SK-N-SH (cell line): ENCODE measurements at regions not wholly inside any gene's neighbourhood (a gene's known extent, or its start where the extent isn't known, plus 50 kb on each side); places are given as distances from the start of the nearest gene placed in this dataset.

ENCODE experiments used
- CTCF ChIA-PET: fragments of 300-600, 350-600 bp; formaldehyde crosslinking; extraction: SDS; loops from one replicate; lab custom pipeline; 2021; lab: Yijun Ruan, JAX
- POLR2A ChIA-PET: fragments of 350-600 bp; sonication (Branson Sonifier 250); formaldehyde crosslinking; extraction: SDS; loops from one replicate; lab custom pipeline; 2020; ENCODE audit warnings: antibody characterized with exemption, inconsistent platforms; lab: Yijun Ruan, JAX
- DNase-seq: peaks from one replicate; pipeline ENCODE4 v3.0.0; 2012
- H2AFZ ChIP-seq: fragments of 200-600 bp; sonication (generic); 2 replicates; pipeline ENCODE4 v1.8.1; 2016; ENCODE audit warnings: antibody characterized with exemption, mild to moderate bottlenecking, low read depth
- H3F3A ChIP-seq: fragments of 200-600 bp; sonication (generic); replicated peaks from 2 replicates; pipeline ENCODE3; 2016; ENCODE audit warnings: antibody characterized with exemption, mild to moderate bottlenecking; ENCODE audit not compliant: insufficient read depth
- H3K27ac ChIP-seq, 2 experiments: fragments of 200-500 bp in 1 of 2; fragments of 200-600 bp in 1 of 2; sonication (Bioruptor generic) in 1 of 2; sonication (generic), shearing (Covaris generic) in 1 of 2; 2 replicates each; pipeline versions ENCODE4 v1.5.1 to v1.6.1; 2014 to 2016; ENCODE audit warnings: low read depth in 2 of 2, inconsistent platforms in 1 of 2, low read length in 1 of 2, mild to moderate bottlenecking in 1 of 2, mixed read lengths in 1 of 2
- H3K27me3 ChIP-seq: fragments of 200-600 bp; sonication (generic), shearing (Covaris generic); 2 replicates; pipeline ENCODE4 v1.6.1; 2016; ENCODE audit warnings: mixed run types; ENCODE audit not compliant: insufficient read depth
- H3K36me3 ChIP-seq, 2 experiments: fragments of 200-500 bp in 1 of 2; fragments of 200-600 bp in 1 of 2; sonication (Bioruptor generic) in 1 of 2; sonication (generic) in 1 of 2; replicated peaks in 1 of 2; 2 replicates each; pipeline versions ENCODE3 to v1.5.1; 2014 to 2016; ENCODE audit warnings: low read length in 1 of 2, mild to moderate bottlenecking in 1 of 2; ENCODE audit not compliant: insufficient read depth in 2 of 2, control insufficient read depth in 1 of 2
- H3K4me1 ChIP-seq, 2 experiments: fragments of 200-500 bp in 1 of 2; fragments of 200-600 bp in 1 of 2; sonication (Bioruptor generic) in 1 of 2; sonication (generic), shearing (Covaris generic) in 1 of 2; 2 replicates each; pipeline versions ENCODE4 v1.5.1 to v1.6.1; 2014 to 2016; ENCODE audit warnings: low read depth in 1 of 2, low read length in 1 of 2, mixed run types in 1 of 2; ENCODE audit not compliant: insufficient read depth in 2 of 2, control insufficient read depth in 1 of 2
- H3K4me2 ChIP-seq: fragments of 200-600 bp; sonication (generic), shearing (Covaris generic); 2 replicates; pipeline ENCODE4 v1.6.1; 2017; ENCODE audit warnings: mixed run types
- H3K4me3 ChIP-seq, 2 experiments: fragments of 200-500 bp in 1 of 2; fragments of 200-600 bp in 1 of 2; sonication (Bioruptor generic) in 1 of 2; sonication (generic), shearing (Covaris generic) in 1 of 2; 2 replicates each; pipeline versions ENCODE4 v1.5.1 to v1.8.1; 2014 to 2016; ENCODE audit warnings: low read depth in 2 of 2, inconsistent platforms in 1 of 2, low read length in 1 of 2, mild to moderate bottlenecking in 1 of 2, mixed read lengths in 1 of 2, moderate library complexity in 1 of 2
- H3K79me2 ChIP-seq: fragments of 200-600 bp; sonication (generic); 2 replicates; pipeline ENCODE4 v1.8.1; 2017; ENCODE audit warnings: mild to moderate bottlenecking; ENCODE audit not compliant: insufficient read depth
- H3K9ac ChIP-seq: fragments of 200-600 bp; sonication (generic); 2 replicates; pipeline ENCODE4 v1.6.1; 2017; ENCODE audit warnings: mixed run types
- H3K9me2 ChIP-seq: fragments of 200-600 bp; sonication (generic); 2 replicates; pipeline ENCODE4 v1.6.1; 2017; ENCODE audit warnings: mixed run types
- H3K9me3 ChIP-seq: fragments of 200-600 bp; sonication (generic); 2 replicates; pipeline ENCODE4 v1.6.1; 2017; ENCODE audit warnings: mixed run types, mild to moderate bottlenecking, moderate library complexity
- H4K20me1 ChIP-seq: fragments of 200-600 bp; sonication (generic); 2 replicates; pipeline ENCODE4 v1.6.1; 2017; ENCODE audit warnings: mild to moderate bottlenecking, mixed run types; ENCODE audit not compliant: insufficient read depth
- CTCF ChIP-seq: fragments of 200-600 bp; sonication (generic); IDR thresholded peaks from 2 replicates; pipeline ENCODE4 v1.6.1; 2017; ENCODE audit warnings: antibody characterized with exemption, mild to moderate bottlenecking, moderate library complexity
- ELF1 ChIP-seq: IDR thresholded peaks from 2 replicates; pipeline ENCODE4 v1.4.0; 2012
- EP300 ChIP-seq, 2 experiments: IDR thresholded peaks; 2 replicates each; pipeline versions ENCODE4 v1.4.0 to v1.6.1; 2012; ENCODE audit warnings: borderline replicate concordance in 1 of 2, low read depth in 1 of 2, low read length in 1 of 2
- FOXM1 ChIP-seq: IDR thresholded peaks from 2 replicates; pipeline ENCODE4 v1.4.0; 2012; ENCODE audit warnings: low read depth, mild to moderate bottlenecking
- GABPA ChIP-seq: IDR thresholded peaks from 2 replicates; pipeline ENCODE4 v1.4.0; 2012; ENCODE audit warnings: low read depth, mild to moderate bottlenecking
- JUND ChIP-seq: IDR thresholded peaks from 2 replicates; pipeline ENCODE4 v1.4.0; 2012
- NFIC ChIP-seq: IDR thresholded peaks from 2 replicates; pipeline ENCODE4 v1.4.0; 2012; ENCODE audit warnings: borderline replicate concordance
- NRF1 ChIP-seq: IDR thresholded peaks from 2 replicates; pipeline ENCODE4 v1.6.1; 2012; ENCODE audit warnings: low read depth, mild to moderate bottlenecking, low read length
- POLR2AphosphoS5 ChIP-seq: IDR thresholded peaks from 2 replicates; pipeline ENCODE4 v1.6.1; 2012; ENCODE audit warnings: low read depth, low read length
- REST ChIP-seq: IDR thresholded peaks from 2 replicates; pipeline ENCODE4 v1.6.1; 2012; ENCODE audit warnings: mild to moderate bottlenecking, low read depth, low read length, moderate library complexity
- RFX5 ChIP-seq: IDR thresholded peaks from 2 replicates; pipeline ENCODE4 v1.6.1; 2012; ENCODE audit warnings: mild to moderate bottlenecking, improper control_type of control experiment, low read length
- RXRA ChIP-seq: IDR thresholded peaks from 2 replicates; pipeline ENCODE4 v1.4.0; 2012; ENCODE audit warnings: low read depth, mild to moderate bottlenecking, borderline replicate concordance
- TAF1 ChIP-seq: IDR thresholded peaks from 2 replicates; pipeline ENCODE4 v1.6.1; 2012; ENCODE audit warnings: low read depth, mild to moderate bottlenecking, low read length, moderate library complexity, borderline replicate concordance
- TCF12 ChIP-seq: IDR thresholded peaks from 2 replicates; pipeline ENCODE4 v1.4.0; 2012
- TEAD4 ChIP-seq: IDR thresholded peaks from 2 replicates; pipeline ENCODE4 v1.4.0; 2012; ENCODE audit warnings: mild to moderate bottlenecking, borderline replicate concordance; ENCODE audit not compliant: insufficient read depth
- USF2 ChIP-seq: fragments of 150-350 bp; IDR thresholded peaks from 2 replicates; pipeline ENCODE4 v1.6.1; 2017; ENCODE audit warnings: antibody characterized with exemption, low read length, low read depth, borderline replicate concordance
- YY1 ChIP-seq: IDR thresholded peaks from 2 replicates; pipeline ENCODE4 v1.4.0; 2012; ENCODE audit warnings: low read depth, mild to moderate bottlenecking
- ZBTB33 ChIP-seq: IDR thresholded peaks from 2 replicates; pipeline ENCODE4 v1.4.0; 2012; ENCODE audit warnings: low read depth, borderline replicate concordance
- WGBS: methylation state at CpG from one replicate; pipeline ENCODE4 v1.1.6; 2017; ENCODE audit warnings: low lambda C conversion rate; 5-methylcytosine and 5-hydroxymethylcytosine counted together
- TF ChIP-seq, protein P1 (sequence below): IDR thresholded peaks from 2 replicates; pipeline ENCODE4; 2012

DNA sequence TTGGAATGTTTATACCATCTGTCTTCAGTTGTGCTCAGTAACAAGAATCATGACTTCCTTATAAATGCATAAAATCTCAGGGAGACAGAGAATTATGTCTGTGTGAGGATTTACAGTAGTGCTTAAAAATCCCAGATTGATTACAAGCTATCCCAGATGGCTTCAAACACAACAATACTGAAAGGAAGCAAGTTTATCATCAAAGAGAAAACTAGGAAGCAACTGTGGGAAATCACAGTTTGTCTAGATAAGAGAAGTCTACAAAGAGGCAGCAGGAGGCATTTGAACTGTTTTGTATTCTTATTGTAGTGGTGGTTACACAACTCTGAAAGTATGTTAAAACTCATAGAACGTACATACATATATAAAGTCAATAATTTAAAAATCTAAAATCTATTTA is 104.4 kb upstream of the SALL4 start:
- H3K4me3 ChIP-seq = no peak overlapping the region
- no peaks in the 10 kb centered on the region for H3K9me2 ChIP-seq
- no peak overlapping the region for H3K9ac ChIP-seq
- DNase-seq = no peak
- H3K79me2 ChIP-seq = no peaks in the 10 kb centered on the region
- H3K9me3 ChIP-seq = no peaks in the 10 kb centered on the region
- no peaks in the 10 kb centered on the region for H3K27me3 ChIP-seq
- H2AFZ ChIP-seq = no peak overlapping the region
- no peak overlapping the region for H3K27ac ChIP-seq
- peaks cover 12% of the 10 kb centered on the region for H3F3A ChIP-seq
- ChIA-PET CTCF (no interaction called here), POLR2A (no interaction called here)
- H3K36me3 ChIP-seq = no peaks in the 10 kb centered on the region
- 88% methylated on average over 1 of the region's 1 CpG for WGBS
- no peak for TF ChIP-seq TEAD4
- TF ChIP-seq POLR2AphosphoS5 = no peak
- TF ChIP-seq JUND = no peak
- TF ChIP-seq NRF1 = no peak
- no peaks in the 10 kb centered on the region for H4K20me1 ChIP-seq
- H3K4me1 ChIP-seq = peaks cover 4 to 17% of the 10 kb centered on the region in 2 experiments
- H3K4me2 ChIP-seq = no peak overlapping the region

- peaks cover 12% of the 10 kb centered on the region for H3F3A ChIP-seq
- H3K4me3 ChIP-seq = no peak overlapping the region
- no peak for DNase-seq
- TF ChIP-seq YY1 (no peak), USF2 (no peak), TEAD4 (no peak), NRF1 (no peak), NFIC (no peak), CTCF (no peak), TAF1 (no peak), TCF12 (no peak), GABPA (no peak), REST (no peak), EP300 (IDR thresholded peaks at IDR 0.05; ENCODE audit: borderline replicate concordance in 1 of 2, low read depth in 1 of 2, low read length in 1 of 2) (no peak), ZBTB33 (no peak), RXRA (no peak), ELF1 (no peak), FOXM1 (no peak), RFX5 (no peak)
- TF ChIP-seq, protein P1, sequence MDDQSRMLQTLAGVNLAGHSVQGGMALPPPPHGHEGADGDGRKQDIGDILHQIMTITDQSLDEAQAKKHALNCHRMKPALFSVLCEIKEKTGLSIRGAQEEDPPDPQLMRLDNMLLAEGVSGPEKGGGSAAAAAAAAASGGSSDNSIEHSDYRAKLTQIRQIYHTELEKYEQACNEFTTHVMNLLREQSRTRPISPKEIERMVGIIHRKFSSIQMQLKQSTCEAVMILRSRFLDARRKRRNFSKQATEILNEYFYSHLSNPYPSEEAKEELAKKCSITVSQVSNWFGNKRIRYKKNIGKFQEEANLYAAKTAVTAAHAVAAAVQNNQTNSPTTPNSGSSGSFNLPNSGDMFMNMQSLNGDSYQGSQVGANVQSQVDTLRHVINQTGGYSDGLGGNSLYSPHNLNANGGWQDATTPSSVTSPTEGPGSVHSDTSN = no peak
- H4K20me1 ChIP-seq = no peaks in the 10 kb centered on the region
- H3K4me1 ChIP-seq = peaks cover 4 to 16% of the 10 kb centered on the region in 2 experiments
- H2AFZ ChIP-seq = no peak overlapping the region
- H3K79me2 ChIP-seq = no peaks in the 10 kb centered on the region
- no peaks in the 10 kb centered on the region for H3K9me3 ChIP-seq
- no peaks in the 10 kb centered on the region for H3K9me2 ChIP-seq
- H3K4me2 ChIP-seq = no peak overlapping the region
- no peaks in the 10 kb centered on the region for H3K36me3 ChIP-seq
- CTCF ChIA-PET = no interaction called here
- no peak overlapping the region for H3K9ac ChIP-seq
- WGBS = 85% methylated on average over 6 of the region's 6 CpGs
- POLR2A ChIA-PET = no interaction called here
- no peak overlapping the region for H3K27ac ChIP-seq
- no peaks in the 10 kb centered on the region for H3K27me3 ChIP-seq
Observed at GRCh38 chr20:51906049-51906448, 103.7 kb upstream of the SALL4 start.
